SIG-M5 (cell line): ENCODE measurements at regions not wholly inside any gene's neighbourhood (a gene's known extent, or its start where the extent isn't known, plus 50 kb on each side); places are given as distances from the start of the nearest gene placed in this dataset.
"Not testable (repeated sequence)": the region's sequence is repeated elsewhere in the genome, so short reads cannot be mapped to it uniquely, and the experiment has no call there.

Experiments used
- DNase-seq: peaks from one replicate; lab custom pipeline; 2025; lab: John Stamatoyannopoulos, UW

- DNase-seq: no peak
These were observed 402.4 kb downstream of the KCNRG start for GRCh38 chr13:50417597-50417996.

- no peak for DNase-seq
These were observed 404.2 kb downstream of the KCNRG start for GRCh38 chr13:50419331-50419865.

GRCh38 chr13:50419896-50420295 lies 404.7 kb downstream of the KCNRG start:
- no peak for DNase-seq

- no peak for DNase-seq
These were observed 405.7 kb downstream of the KCNRG start for GRCh38 chr13:50420718-50421472.

- no peak for DNase-seq
These were observed 406.4 kb downstream of the KCNRG start for GRCh38 chr13:50421473-50422130.

- DNase-seq: no peak
These were observed 407.2 kb downstream of the KCNRG start for GRCh38 chr13:50422181-50423148.

- no peak for DNase-seq
These were observed 409.7 kb downstream of the KCNRG start for GRCh38 chr13:50424993-50425392.

- no peak for DNase-seq
These were observed 410.5 kb downstream of the KCNRG start for GRCh38 chr13:50425772-50426171.

- DNase-seq: no peak
These were observed 411.7 kb downstream of the KCNRG start for GRCh38 chr13:50426927-50427326.

- DNase-seq: not testable (repeated sequence)
These were observed 412.3 kb downstream of the KCNRG start for GRCh38 chr13:50427511-50427910.

- no peak for DNase-seq
These were observed 413.1 kb downstream of the KCNRG start for GRCh38 chr13:50428183-50428877.

- no peak for DNase-seq
These were observed 408.5 kb downstream of the DLEU7 start for GRCh38 chr13:50435011-50435410.

GRCh38 chr13:50437252-50437651 lies 406.2 kb downstream of the DLEU7 start:
- no peak for DNase-seq

- DNase-seq: no peak
These were observed 405.1 kb downstream of the DLEU7 start for GRCh38 chr13:50438351-50438750.

- DNase-seq: no peak
These were observed 402.4 kb downstream of the DLEU7 start for GRCh38 chr13:50441130-50441529.

- no peak for DNase-seq
These were observed 398.8 kb downstream of the DLEU7 start for GRCh38 chr13:50444726-50445125.

- no peak for DNase-seq
These were observed 396.9 kb downstream of the DLEU7 start for GRCh38 chr13:50446611-50447010.

- DNase-seq: no peak
These were observed 394.9 kb downstream of the DLEU7 start for GRCh38 chr13:50448535-50448998.

- no peak for DNase-seq
These were observed 394.0 kb downstream of the DLEU7 start for GRCh38 chr13:50449465-50449864.

- DNase-seq: no peak
These were observed 393.2 kb downstream of the DLEU7 start for GRCh38 chr13:50450279-50450678.

GRCh38 chr13:50451609-50452008 lies 391.9 kb downstream of the DLEU7 start:
- no peak for DNase-seq
